OCI-LY3 (cell line): ENCODE measurements at regions not wholly inside any gene's neighbourhood (a gene's known extent, or its start where the extent isn't known, plus 50 kb on each side); places are given as distances from the start of the nearest gene placed in this dataset.
A peak's percentile ranks its signal among the peaks of the same experiment; 100 is the strongest.

Experiments used
- H2AFZ ChIP-seq: fragments of 200-600, 300-600 bp; shearing (Covaris generic); 2 replicates; pipeline ENCODE4 v1.6.0; 2014; ENCODE audit warnings: antibody characterized with exemption, low read depth, low read length
- H3K27ac ChIP-seq: fragments of 200-600, 300-600 bp; sonication (generic); 2 replicates; pipeline ENCODE4 v1.5.1; 2014; ENCODE audit warnings: mild to moderate bottlenecking, low read length, moderate library complexity, mixed read lengths
- H3K27me3 ChIP-seq: fragments of 200-600, 300-600 bp; sonication (generic); 2 replicates; pipeline ENCODE4 v1.6.1; 2014; ENCODE audit warnings: low read depth, low read length, mixed read lengths
- H3K36me3 ChIP-seq: fragments of 200-600, 300-600 bp; sonication (generic); replicated peaks from 2 replicates; pipeline ENCODE3; 2014; ENCODE audit warnings: low read depth, low read length, mixed read lengths
- H3K4me1 ChIP-seq: fragments of 300-600, 200-600 bp; sonication (generic); 2 replicates; pipeline ENCODE4 v1.6.1; 2014; ENCODE audit warnings: low read length, mixed read lengths
- H3K4me2 ChIP-seq: fragments of 200-600, 300-600 bp; sonication (generic); 2 replicates; pipeline ENCODE4 v1.6.1; 2014; ENCODE audit warnings: low read length, mixed read lengths
- H3K4me3 ChIP-seq: fragments of 300-600, 200-600 bp; sonication (generic); 2 replicates; pipeline ENCODE4 v1.5.1; 2014; ENCODE audit warnings: antibody characterized with exemption, mild to moderate bottlenecking, low read length, moderate library complexity
- H3K79me2 ChIP-seq: fragments of 300-600, 200-600 bp; shearing (Covaris generic); 2 replicates; pipeline ENCODE4 v1.6.1; 2014; ENCODE audit warnings: mild to moderate bottlenecking, low read length, mixed read lengths
- H3K9ac ChIP-seq: fragments of 300-600, 200-600 bp; shearing (Covaris generic); 2 replicates; pipeline ENCODE4 v1.6.0; 2014; ENCODE audit warnings: mild to moderate bottlenecking, low read length, moderate library complexity
- H3K9me3 ChIP-seq: fragments of 200-600, 300-600 bp; shearing (Covaris generic); 2 replicates; pipeline ENCODE4 v1.6.1; 2014; ENCODE audit warnings: low read length, mixed read lengths; ENCODE audit not compliant: insufficient read depth
- H4K20me1 ChIP-seq: fragments of 200-600, 300-600 bp; sonication (generic); 2 replicates; pipeline ENCODE4 v1.6.1; 2016; ENCODE audit warnings: low read length, mixed read lengths; ENCODE audit not compliant: insufficient read depth
- EZH2phosphoT487 ChIP-seq: fragments of 200-600 bp; shearing (Covaris generic); IDR thresholded peaks from 2 replicates; pipeline ENCODE4 v1.6.1; 2018; ENCODE audit warnings: antibody characterized with exemption, mixed run types, low read depth
- TF ChIP-seq, protein P1 (sequence below): fragments of 200-600, 300-600 bp; sonication (generic); IDR thresholded peaks from 2 replicates; pipeline ENCODE4 v1.5.1; 2014; ENCODE audit warnings: antibody characterized with exemption, low read length, low read depth

DNA sequence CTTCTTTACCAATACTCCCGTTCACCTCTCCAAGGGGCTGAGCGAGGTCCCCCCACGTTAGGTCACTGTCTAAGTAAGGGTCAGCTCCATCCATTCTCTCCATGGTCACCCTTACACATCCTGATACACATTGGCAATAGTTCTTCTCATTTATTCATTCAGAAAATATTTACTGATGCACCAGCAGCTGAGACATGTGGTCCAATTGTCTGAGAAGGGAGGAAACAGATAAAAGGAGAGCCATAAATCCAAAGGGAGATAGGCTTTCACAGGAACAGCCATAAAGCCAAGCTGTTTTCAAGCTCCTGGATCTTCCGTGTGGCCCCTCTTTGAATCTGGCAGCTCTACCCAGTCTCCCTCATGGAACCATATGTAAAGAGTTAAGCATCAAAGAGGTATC is 121.2 kb downstream of the TXNL1 start:
- H4K20me1 ChIP-seq, result no peaks in the 10 kb centered on the region
- peaks cover 4% of the 10 kb centered on the region for H3K4me1 ChIP-seq
- H3K9ac ChIP-seq, result no peak overlapping the region
- no peaks in the 10 kb centered on the region for H3K36me3 ChIP-seq
- H3K4me2 ChIP-seq, result no peak overlapping the region
- no peaks in the 10 kb centered on the region for H3K79me2 ChIP-seq
- no peak overlapping the region for H3K27ac ChIP-seq
- TF ChIP-seq EZH2phosphoT487, result no peak
- TF ChIP-seq, protein P1, sequence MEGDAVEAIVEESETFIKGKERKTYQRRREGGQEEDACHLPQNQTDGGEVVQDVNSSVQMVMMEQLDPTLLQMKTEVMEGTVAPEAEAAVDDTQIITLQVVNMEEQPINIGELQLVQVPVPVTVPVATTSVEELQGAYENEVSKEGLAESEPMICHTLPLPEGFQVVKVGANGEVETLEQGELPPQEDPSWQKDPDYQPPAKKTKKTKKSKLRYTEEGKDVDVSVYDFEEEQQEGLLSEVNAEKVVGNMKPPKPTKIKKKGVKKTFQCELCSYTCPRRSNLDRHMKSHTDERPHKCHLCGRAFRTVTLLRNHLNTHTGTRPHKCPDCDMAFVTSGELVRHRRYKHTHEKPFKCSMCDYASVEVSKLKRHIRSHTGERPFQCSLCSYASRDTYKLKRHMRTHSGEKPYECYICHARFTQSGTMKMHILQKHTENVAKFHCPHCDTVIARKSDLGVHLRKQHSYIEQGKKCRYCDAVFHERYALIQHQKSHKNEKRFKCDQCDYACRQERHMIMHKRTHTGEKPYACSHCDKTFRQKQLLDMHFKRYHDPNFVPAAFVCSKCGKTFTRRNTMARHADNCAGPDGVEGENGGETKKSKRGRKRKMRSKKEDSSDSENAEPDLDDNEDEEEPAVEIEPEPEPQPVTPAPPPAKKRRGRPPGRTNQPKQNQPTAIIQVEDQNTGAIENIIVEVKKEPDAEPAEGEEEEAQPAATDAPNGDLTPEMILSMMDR, result no peak
- no peak overlapping the region for H2AFZ ChIP-seq
- H3K9me3 ChIP-seq, result no peaks in the 10 kb centered on the region
- H3K27me3 ChIP-seq, result peaks cover 16% of the 10 kb centered on the region
- no peak overlapping the region for H3K4me3 ChIP-seq

DNA sequence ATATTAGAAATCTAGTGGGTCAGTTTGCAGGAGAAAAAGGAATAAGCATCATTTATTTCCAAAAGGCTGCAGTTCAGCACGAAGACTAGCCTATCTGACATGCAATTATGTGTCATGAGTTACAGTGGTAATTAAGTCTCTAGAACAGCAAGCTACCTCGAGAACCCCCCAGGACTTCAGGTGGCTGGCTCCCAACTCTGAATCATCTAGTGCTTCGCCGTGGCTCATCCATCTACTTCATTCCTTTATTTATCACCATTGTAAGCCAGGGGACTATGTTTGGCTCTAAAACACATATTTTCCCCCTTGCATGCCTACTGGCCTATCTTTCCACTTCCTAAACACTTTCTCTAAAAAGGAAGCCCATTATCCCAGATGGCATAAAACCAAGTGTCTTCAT is 121.6 kb downstream of the TXNL1 start:
- no peak overlapping the region for H3K9ac ChIP-seq
- no peaks in the 10 kb centered on the region for H3K36me3 ChIP-seq
- H3K4me2 ChIP-seq, result no peak overlapping the region
- H3K79me2 ChIP-seq, result no peaks in the 10 kb centered on the region
- H3K9me3 ChIP-seq, result no peaks in the 10 kb centered on the region
- H2AFZ ChIP-seq, result no peak overlapping the region
- peaks cover 13% of the 10 kb centered on the region for H3K27me3 ChIP-seq
- H3K27ac ChIP-seq, result no peak overlapping the region
- peaks cover 8% of the 10 kb centered on the region for H3K4me1 ChIP-seq
- no peaks in the 10 kb centered on the region for H4K20me1 ChIP-seq
- TF ChIP-seq, protein P1, result no peak
- TF ChIP-seq EZH2phosphoT487, result no peak
- no peak overlapping the region for H3K4me3 ChIP-seq

DNA sequence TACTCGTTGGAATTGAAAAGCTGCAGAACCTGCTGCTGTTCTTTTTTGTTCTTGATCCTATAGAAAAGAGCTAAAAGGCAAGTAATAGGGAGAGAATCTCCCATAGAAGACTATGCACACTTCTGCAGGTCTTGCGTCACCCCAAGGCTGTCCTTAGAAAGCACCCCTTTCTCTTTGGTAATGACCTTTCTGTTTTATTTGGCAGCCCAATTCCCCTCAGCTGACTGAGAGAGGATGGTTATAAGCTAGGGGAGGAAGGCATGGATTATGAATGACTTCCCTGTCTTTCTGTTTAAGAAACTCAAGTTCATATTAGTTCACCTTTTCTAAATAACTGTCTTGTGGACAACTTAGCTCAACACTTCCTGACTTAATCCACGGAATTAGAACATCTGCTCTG is 122.9 kb downstream of the TXNL1 start:
- Histone ChIP-seq H3K79me2 (no peaks in the 10 kb centered on the region), H3K9me3 (no peaks in the 10 kb centered on the region), H3K9ac (no peak overlapping the region), H3K4me3 (no peak overlapping the region), H3K27ac (no peak overlapping the region), H4K20me1 (no peaks in the 10 kb centered on the region), H3K4me2 (no peak overlapping the region), H3K36me3 (no peaks in the 10 kb centered on the region), H3K27me3 (peaks cover 13% of the 10 kb centered on the region), H2AFZ (no peak overlapping the region), H3K4me1 (peaks cover 21% of the 10 kb centered on the region)
- TF ChIP-seq EZH2phosphoT487, result no peak
- TF ChIP-seq, protein P1, result no peak

DNA sequence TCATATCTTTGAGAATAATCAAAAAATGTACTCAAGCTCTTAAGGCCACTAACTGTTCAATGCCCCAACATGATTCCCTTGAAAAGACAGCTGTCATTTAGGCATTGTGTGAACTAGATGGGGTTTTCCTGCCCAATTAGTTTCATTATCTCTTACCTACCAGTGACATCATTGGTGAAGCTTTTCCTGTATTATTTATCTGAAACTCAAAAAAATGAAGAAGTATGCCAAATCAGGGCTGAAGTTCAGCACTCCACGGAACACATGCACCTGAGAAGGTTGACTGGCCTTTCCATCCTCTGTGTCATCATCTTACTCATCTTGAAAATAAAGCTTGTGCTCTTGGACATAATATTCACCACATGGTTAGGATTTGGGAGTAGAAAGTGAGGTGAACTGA is 126.4 kb downstream of the TXNL1 start:
- no peaks in the 10 kb centered on the region for H4K20me1 ChIP-seq
- 0 out of 2 replicates have a peak overlapping the region, but pooled peaks have one; percentile 0 for H3K27ac ChIP-seq
- no peaks in the 10 kb centered on the region for H3K79me2 ChIP-seq
- no peaks in the 10 kb centered on the region for H3K9me3 ChIP-seq
- H3K27me3 ChIP-seq, result peaks cover 13% of the 10 kb centered on the region
- H3K4me3 ChIP-seq, result peak overlapping the region; percentile 12; the same call in 1 of the 2 replicates
- H3K4me2 ChIP-seq, result peak overlapping the region; percentile 56
- 0 out of 2 replicates have a peak overlapping the region, but pooled peaks have one; percentile 4 for H2AFZ ChIP-seq
- H3K9ac ChIP-seq, result no peak overlapping the region
- H3K4me1 ChIP-seq, result peaks cover 23% of the 10 kb centered on the region
- TF ChIP-seq EZH2phosphoT487, result no peak
- TF ChIP-seq, protein P1, result no peak
- no peaks in the 10 kb centered on the region for H3K36me3 ChIP-seq
